Osteocyte (in vitro differentiated cells): ENCODE measurements at regions not wholly inside any gene's neighbourhood (a gene's known extent, or its start where the extent isn't known, plus 50 kb on each side); places are given as distances from the start of the nearest gene placed in this dataset.

Experiments
- DNase-seq: peaks from one replicate; pipeline ENCODE4 v3.0.0; 2021; ENCODE audit warnings: mixed read lengths; ENCODE audit not compliant: unreplicated experiment; ENCODE audit errors: extremely low spot score
- H3K27ac Mint-ChIP-seq: one replicate; pipeline ENCODE4 v1.8.0; 2021; ENCODE audit warnings: mild to moderate bottlenecking, mixed read lengths; ENCODE audit not compliant: unreplicated experiment
- H3K27me3 Mint-ChIP-seq: one replicate; pipeline ENCODE4 v1.8.0; 2021; ENCODE audit warnings: mixed read lengths; ENCODE audit not compliant: unreplicated experiment
- H3K36me3 Mint-ChIP-seq: one replicate; pipeline ENCODE4 v1.8.0; 2021; ENCODE audit warnings: mixed read lengths; ENCODE audit not compliant: unreplicated experiment
- H3K4me1 Mint-ChIP-seq: one replicate; pipeline ENCODE4 v1.8.0; 2021; ENCODE audit warnings: mixed read lengths; ENCODE audit not compliant: unreplicated experiment
- H3K4me3 Mint-ChIP-seq: one replicate; pipeline ENCODE4 v1.8.0; 2021; ENCODE audit warnings: mild to moderate bottlenecking, moderate library complexity, mixed read lengths; ENCODE audit not compliant: unreplicated experiment
- H3K9me3 Mint-ChIP-seq: one replicate; pipeline ENCODE4 v1.8.0; 2021; ENCODE audit warnings: mixed read lengths; ENCODE audit not compliant: unreplicated experiment
- TF ChIP-seq, protein P1 (sequence below): fragments of 200-600 bp; sonication (generic); IDR thresholded peaks from 2 replicates; pipeline ENCODE4 v1.5.0; 2021; ENCODE audit warnings: antibody characterized with exemption, mild to moderate bottlenecking, moderate library complexity

DNA sequence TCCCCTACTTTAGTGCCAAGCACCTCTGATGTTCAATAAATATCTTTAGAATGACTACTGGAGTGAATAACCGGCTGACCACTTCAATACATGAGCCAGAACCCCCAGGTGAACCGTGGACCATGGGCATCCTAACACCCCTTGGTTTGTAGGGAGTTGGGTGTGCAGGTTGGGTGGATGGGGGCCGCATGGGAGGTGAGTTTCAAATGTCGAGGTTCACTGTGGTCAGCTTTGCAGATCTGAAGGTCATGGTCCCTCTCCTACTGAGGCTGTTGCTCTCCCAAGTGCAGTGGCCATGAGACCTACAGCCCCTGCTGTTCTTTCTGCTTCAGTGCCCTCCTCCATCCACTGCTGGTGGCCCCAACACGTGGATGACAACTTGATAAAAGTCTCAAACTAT, 178.0 kb upstream of the MKI67 start:
- H3K27ac Mint-ChIP-seq: no peak overlapping the region
- no peak overlapping the region for H3K4me3 Mint-ChIP-seq
- no peak for DNase-seq
- H3K27me3 Mint-ChIP-seq: no peaks in the 10 kb centered on the region
- TF ChIP-seq, protein P1, sequence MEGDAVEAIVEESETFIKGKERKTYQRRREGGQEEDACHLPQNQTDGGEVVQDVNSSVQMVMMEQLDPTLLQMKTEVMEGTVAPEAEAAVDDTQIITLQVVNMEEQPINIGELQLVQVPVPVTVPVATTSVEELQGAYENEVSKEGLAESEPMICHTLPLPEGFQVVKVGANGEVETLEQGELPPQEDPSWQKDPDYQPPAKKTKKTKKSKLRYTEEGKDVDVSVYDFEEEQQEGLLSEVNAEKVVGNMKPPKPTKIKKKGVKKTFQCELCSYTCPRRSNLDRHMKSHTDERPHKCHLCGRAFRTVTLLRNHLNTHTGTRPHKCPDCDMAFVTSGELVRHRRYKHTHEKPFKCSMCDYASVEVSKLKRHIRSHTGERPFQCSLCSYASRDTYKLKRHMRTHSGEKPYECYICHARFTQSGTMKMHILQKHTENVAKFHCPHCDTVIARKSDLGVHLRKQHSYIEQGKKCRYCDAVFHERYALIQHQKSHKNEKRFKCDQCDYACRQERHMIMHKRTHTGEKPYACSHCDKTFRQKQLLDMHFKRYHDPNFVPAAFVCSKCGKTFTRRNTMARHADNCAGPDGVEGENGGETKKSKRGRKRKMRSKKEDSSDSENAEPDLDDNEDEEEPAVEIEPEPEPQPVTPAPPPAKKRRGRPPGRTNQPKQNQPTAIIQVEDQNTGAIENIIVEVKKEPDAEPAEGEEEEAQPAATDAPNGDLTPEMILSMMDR: no peak
- peaks cover 50% of the 10 kb centered on the region for H3K9me3 Mint-ChIP-seq
- no peaks in the 10 kb centered on the region for H3K4me1 Mint-ChIP-seq
- no peaks in the 10 kb centered on the region for H3K36me3 Mint-ChIP-seq

DNA sequence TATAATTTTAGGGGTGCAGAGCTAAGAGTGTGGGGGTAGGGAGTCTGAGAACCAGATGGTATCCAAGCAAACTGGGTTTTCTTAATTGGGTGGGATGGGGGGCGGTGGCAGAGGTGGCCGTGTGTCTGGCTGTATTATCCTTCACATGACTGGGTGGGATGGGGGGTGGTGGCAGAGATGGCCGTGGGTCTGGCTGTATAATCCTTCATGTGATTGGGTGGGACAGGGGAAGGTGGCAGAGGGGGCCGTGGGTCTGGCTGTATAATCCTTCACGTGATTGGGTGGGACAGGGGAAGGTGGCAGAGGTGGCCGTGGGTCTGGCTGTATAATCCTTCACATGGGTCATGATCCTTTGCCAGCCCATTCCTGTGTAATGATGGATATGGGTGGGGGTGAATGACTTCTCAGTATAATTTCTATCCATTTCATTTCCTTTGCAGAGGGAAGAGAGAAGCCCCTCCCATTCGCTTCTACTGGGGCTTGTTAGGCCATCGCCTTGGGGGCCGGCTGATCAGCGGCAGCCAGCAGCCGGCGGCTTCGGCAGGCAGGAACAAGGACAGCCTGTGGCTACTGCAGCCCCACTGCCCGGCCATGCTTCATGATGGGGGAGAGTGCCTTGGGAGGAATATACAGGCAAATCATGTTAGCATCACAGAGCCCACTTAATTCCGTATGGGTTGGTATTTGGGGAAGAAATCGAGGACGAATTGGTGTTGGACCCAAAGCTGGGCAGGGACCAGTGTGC, 179.6 kb upstream of the MKI67 start:
- Mint-ChIP-seq H3K36me3 (no peaks in the 10 kb centered on the region), H3K27ac (no peak overlapping the region), H3K9me3 (peaks cover 35% of the 10 kb centered on the region), H3K4me1 (no peaks in the 10 kb centered on the region), H3K4me3 (no peak overlapping the region), H3K27me3 (no peaks in the 10 kb centered on the region)
- TF ChIP-seq, protein P1: no peak
- DNase-seq: no peak

DNA sequence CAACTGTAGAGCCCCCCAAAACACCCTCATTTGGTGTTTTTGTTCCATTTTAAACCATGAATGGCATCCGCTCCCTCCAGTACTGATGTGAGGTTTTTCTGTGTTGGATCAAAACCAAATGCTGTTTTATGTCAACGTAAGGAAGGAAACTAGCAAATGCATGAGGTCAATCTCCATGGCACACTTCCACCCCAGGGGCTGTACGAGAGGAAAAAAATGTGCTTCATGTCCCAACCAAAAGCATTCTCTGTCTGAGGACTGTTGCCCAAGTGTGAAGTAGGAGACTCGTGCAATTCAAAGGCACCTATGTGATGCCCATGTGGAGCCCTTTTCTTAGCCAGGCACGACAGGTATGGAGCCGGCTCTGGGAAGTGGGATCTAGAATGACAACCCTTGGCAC, 180.3 kb upstream of the MKI67 start:
- H3K4me1 Mint-ChIP-seq: no peaks in the 10 kb centered on the region
- no peak for DNase-seq
- TF ChIP-seq, protein P1: no peak
- H3K36me3 Mint-ChIP-seq: no peaks in the 10 kb centered on the region
- H3K4me3 Mint-ChIP-seq: no peak overlapping the region
- H3K27me3 Mint-ChIP-seq: no peaks in the 10 kb centered on the region
- H3K9me3 Mint-ChIP-seq: peaks cover 30% of the 10 kb centered on the region
- no peak overlapping the region for H3K27ac Mint-ChIP-seq

DNA sequence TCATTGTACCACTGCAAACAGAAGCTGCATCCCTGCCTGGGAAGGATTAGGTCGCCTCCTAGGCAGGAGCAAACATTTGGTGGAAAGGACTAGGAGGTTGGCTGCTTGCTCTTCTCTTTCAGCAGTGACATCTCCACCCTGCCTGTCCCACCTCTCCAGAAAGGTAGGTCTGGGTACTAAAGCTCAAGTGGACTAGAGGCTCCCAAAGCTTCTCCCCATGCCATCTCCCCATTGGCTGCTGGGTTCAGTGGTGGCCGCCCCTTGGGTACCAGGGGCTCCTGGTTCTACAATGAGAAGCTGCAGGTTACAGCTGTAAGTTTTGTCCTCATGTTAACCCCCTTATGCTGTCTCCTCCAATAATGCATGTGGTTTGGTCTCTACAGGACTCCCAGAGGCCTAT, 180.7 kb upstream of the MKI67 start:
- no peaks in the 10 kb centered on the region for H3K27me3 Mint-ChIP-seq
- no peak for DNase-seq
- peaks cover 29% of the 10 kb centered on the region for H3K9me3 Mint-ChIP-seq
- no peaks in the 10 kb centered on the region for H3K36me3 Mint-ChIP-seq
- no peak overlapping the region for H3K4me3 Mint-ChIP-seq
- no peak overlapping the region for H3K27ac Mint-ChIP-seq
- TF ChIP-seq, protein P1: no peak
- H3K4me1 Mint-ChIP-seq: no peaks in the 10 kb centered on the region

DNA sequence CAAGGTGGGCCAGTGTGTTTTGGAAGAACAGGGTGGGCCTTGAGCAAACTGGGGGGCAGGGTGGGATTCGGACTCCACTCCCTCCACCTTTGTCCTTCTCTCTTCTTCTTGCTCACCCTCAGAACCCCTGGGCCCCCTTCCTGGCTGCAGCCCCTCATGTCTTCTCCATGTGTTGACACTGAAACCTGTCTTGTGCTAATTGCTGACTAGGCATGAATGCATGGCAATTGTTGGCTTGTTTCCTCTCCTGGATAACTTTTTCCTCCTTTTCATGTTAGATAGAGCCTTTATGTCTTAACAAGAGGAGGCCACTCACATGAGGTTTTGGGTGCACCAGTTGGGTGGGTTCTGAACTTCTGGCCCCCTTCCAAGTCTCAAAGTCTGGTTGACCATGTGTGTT, 181.6 kb upstream of the MKI67 start:
- Mint-ChIP-seq H3K9me3 (peaks cover 33% of the 10 kb centered on the region), H3K27me3 (no peaks in the 10 kb centered on the region), H3K36me3 (no peaks in the 10 kb centered on the region), H3K4me3 (no peak overlapping the region), H3K27ac (no peak overlapping the region), H3K4me1 (no peaks in the 10 kb centered on the region)
- no peak for DNase-seq
- TF ChIP-seq, protein P1: no peak
